PC-9 (cell line): ENCODE measurements at regions not wholly inside any gene's neighbourhood (a gene's known extent, or its start where the extent isn't known, plus 50 kb on each side); places are given as distances from the start of the nearest gene placed in this dataset.

Experiments used
- BruUV-seq: library from RNA; stranded (reverse); fragments of 400-500 nt; replicated peaks from 2 replicates; lab custom pipeline; 2021; lab: Mats Ljungman, UMichigan
- CTCF ChIA-PET: fragments of 300-600 bp; sonication (Branson Sonifier 250); formaldehyde crosslinking; loops from one replicate; lab custom pipeline; 2022; ENCODE audit warnings: antibody characterized with exemption; lab: Charles Lee
- POLR2A ChIA-PET: fragments of 300-600 bp; sonication (Branson Sonifier 250); formaldehyde crosslinking; loops from one replicate; lab custom pipeline; 2022; ENCODE audit warnings: antibody characterized with exemption; ENCODE audit not compliant: unreplicated experiment; lab: Charles Lee
- DNase-seq, 2 experiments: peaks; one replicate each; pipeline versions ENCODE4 v3.0.0 to v3.0.0-alpha.2; 2015 to 2022; ENCODE audit warnings: mixed read lengths in 1 of 2
- H2AFZ ChIP-seq: fragments of 200-600 bp; sonication (generic); 2 replicates; pipeline ENCODE4 v1.8.1; 2017; ENCODE audit warnings: antibody characterized with exemption
- H3F3A ChIP-seq: fragments of 200-600 bp; sonication (generic); 2 replicates; pipeline ENCODE4 v1.8.1; 2017; ENCODE audit warnings: antibody characterized with exemption, mild to moderate bottlenecking, low read depth; ENCODE audit not compliant: insufficient read depth
- H3K27ac ChIP-seq: fragments of 200-600 bp; sonication (generic); 2 replicates; pipeline ENCODE4 v1.6.1; 2016; ENCODE audit warnings: mixed run types
- H3K27me3 ChIP-seq: fragments of 200-600 bp; sonication (generic); 2 replicates; pipeline ENCODE4 v1.6.1; 2016; ENCODE audit warnings: low read depth, mixed run types; ENCODE audit not compliant: insufficient read depth
- H3K36me3 ChIP-seq: fragments of 200-600 bp; sonication (generic); 2 replicates; pipeline ENCODE4 v1.6.1; 2016; ENCODE audit warnings: low read depth, mixed run types
- H3K4me1 ChIP-seq: fragments of 200-600 bp; sonication (generic); replicated peaks from 2 replicates; pipeline ENCODE4 v1.6.1; 2016; ENCODE audit warnings: mixed run types; ENCODE audit not compliant: insufficient read depth
- H3K4me2 ChIP-seq: fragments of 200-600 bp; sonication (generic); 2 replicates; pipeline ENCODE4 v1.6.1; 2017; ENCODE audit warnings: mixed run types
- H3K4me3 ChIP-seq: fragments of 200-600 bp; sonication (generic); 2 replicates; pipeline ENCODE4 v1.6.1; 2016; ENCODE audit warnings: mixed run types
- H3K79me2 ChIP-seq: fragments of 200-600 bp; sonication (generic); 2 replicates; pipeline ENCODE4 v1.6.1; 2017; ENCODE audit warnings: low read depth, mixed run types
- H3K9me2 ChIP-seq: fragments of 200-600 bp; sonication (generic); 2 replicates; pipeline ENCODE4 v1.8.1; 2017; ENCODE audit warnings: mild to moderate bottlenecking; ENCODE audit not compliant: insufficient read depth
- H3K9me3 ChIP-seq: fragments of 200-600 bp; sonication (generic); 2 replicates; pipeline ENCODE4 v1.8.1; 2016; ENCODE audit warnings: low read depth; ENCODE audit not compliant: insufficient read depth
- H4K20me1 ChIP-seq: fragments of 200-600 bp; sonication (generic); 2 replicates; pipeline ENCODE4 v1.8.1; 2017; ENCODE audit not compliant: insufficient read depth
- EZH2 ChIP-seq: fragments of 200-600 bp; sonication (generic); IDR thresholded peaks from 2 replicates; pipeline ENCODE4 v1.8.0; 2017; ENCODE audit warnings: antibody characterized with exemption, low read depth
- intact Hi-C: fragments of 100-400 bp; cut with micrococcal nuclease; formaldehyde crosslinking; loops from one replicate; pipeline ENCODE4 v1.10.0; 2022; ENCODE audit not compliant: unreplicated experiment
- TF ChIP-seq, protein P1 (sequence below): fragments of 200-600 bp; sonication (generic); conservative IDR thresholded peaks from 2 replicates; pipeline ENCODE4 v1.6.1; 2017; ENCODE audit warnings: mixed run types, antibody characterized with exemption, mild to moderate bottlenecking, moderate library complexity

DNA sequence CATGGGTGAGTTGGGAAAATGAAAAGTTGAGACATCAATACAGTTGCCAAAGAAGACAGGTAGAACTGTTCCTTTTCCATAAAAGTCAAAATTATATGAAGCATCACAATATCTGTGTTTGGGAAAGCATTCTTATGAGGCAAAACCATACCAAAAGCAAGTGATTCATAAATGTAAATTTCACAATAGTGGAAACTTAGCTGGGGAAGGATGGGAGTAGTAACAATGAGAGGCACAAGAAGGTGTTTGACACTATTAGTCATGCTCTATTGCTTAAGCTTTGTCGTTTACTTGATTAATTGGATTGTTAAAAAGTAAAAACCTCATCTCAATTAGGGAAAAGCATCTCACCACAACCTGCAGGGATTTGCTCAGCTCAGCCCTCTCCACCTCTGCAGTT is 240.2 kb downstream of the C7orf25 start:
- TF ChIP-seq, protein P1, sequence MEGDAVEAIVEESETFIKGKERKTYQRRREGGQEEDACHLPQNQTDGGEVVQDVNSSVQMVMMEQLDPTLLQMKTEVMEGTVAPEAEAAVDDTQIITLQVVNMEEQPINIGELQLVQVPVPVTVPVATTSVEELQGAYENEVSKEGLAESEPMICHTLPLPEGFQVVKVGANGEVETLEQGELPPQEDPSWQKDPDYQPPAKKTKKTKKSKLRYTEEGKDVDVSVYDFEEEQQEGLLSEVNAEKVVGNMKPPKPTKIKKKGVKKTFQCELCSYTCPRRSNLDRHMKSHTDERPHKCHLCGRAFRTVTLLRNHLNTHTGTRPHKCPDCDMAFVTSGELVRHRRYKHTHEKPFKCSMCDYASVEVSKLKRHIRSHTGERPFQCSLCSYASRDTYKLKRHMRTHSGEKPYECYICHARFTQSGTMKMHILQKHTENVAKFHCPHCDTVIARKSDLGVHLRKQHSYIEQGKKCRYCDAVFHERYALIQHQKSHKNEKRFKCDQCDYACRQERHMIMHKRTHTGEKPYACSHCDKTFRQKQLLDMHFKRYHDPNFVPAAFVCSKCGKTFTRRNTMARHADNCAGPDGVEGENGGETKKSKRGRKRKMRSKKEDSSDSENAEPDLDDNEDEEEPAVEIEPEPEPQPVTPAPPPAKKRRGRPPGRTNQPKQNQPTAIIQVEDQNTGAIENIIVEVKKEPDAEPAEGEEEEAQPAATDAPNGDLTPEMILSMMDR, result no peak
- H3F3A ChIP-seq, result no peaks in the 10 kb centered on the region
- intact Hi-C loops, result no loop called here
- POLR2A ChIA-PET, result no interaction called here
- no peaks in the 10 kb centered on the region for H3K27me3 ChIP-seq
- no peaks in the 10 kb centered on the region for H3K79me2 ChIP-seq
- CTCF ChIA-PET, result no interaction called here
- no peaks in the 10 kb centered on the region for H3K36me3 ChIP-seq
- no peak overlapping the region for H3K4me3 ChIP-seq
- no TSS peak for BruUV-seq
- H2AFZ ChIP-seq, result no peak overlapping the region
- no peaks in the 10 kb centered on the region for H4K20me1 ChIP-seq
- no peak overlapping the region for H3K27ac ChIP-seq
- H3K9me2 ChIP-seq, result no peaks in the 10 kb centered on the region
- H3K9me3 ChIP-seq, result no peaks in the 10 kb centered on the region
- no peak overlapping the region for H3K4me2 ChIP-seq
- H3K4me1 ChIP-seq, result no peaks in the 10 kb centered on the region
- no peak for DNase-seq

DNA sequence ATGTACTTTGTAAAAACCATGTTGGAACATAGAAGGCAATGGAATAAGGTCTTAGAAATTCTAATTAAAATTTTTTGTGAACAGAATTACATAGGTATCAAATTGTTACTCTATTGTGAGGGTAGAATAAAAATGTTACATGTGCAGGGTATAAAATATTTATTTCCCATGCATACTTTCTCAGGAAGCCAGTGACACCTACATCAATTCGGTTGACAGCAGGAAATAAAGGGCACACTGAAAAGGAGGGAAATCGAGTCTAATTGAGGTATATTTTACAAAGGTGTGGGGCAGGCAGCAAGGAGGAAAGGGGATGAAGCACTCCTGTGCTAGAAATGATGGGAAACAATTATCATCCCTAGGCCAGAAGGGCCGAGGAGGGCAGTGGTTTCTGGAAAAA is 244.9 kb downstream of the C7orf25 start:
- Histone ChIP-seq H3K9me2 (no peaks in the 10 kb centered on the region), H3K79me2 (no peaks in the 10 kb centered on the region), H3K4me1 (no peaks in the 10 kb centered on the region), H4K20me1 (no peaks in the 10 kb centered on the region), H3F3A (no peaks in the 10 kb centered on the region), H3K4me2 (no peak overlapping the region), H3K4me3 (no peak overlapping the region), H2AFZ (no peak overlapping the region), H3K27me3 (no peaks in the 10 kb centered on the region), H3K36me3 (no peaks in the 10 kb centered on the region), H3K9me3 (peaks cover under 1% of the 10 kb centered on the region; the same call in 1 of the 2 replicates), H3K27ac (no peak overlapping the region)
- CTCF ChIA-PET, result no interaction called here
- no peak for TF ChIP-seq EZH2
- TF ChIP-seq, protein P1, result no peak
- BruUV-seq, result no TSS peak
- intact Hi-C loops, result no loop called here
- POLR2A ChIA-PET, result no interaction called here
- DNase-seq, result no peak

DNA sequence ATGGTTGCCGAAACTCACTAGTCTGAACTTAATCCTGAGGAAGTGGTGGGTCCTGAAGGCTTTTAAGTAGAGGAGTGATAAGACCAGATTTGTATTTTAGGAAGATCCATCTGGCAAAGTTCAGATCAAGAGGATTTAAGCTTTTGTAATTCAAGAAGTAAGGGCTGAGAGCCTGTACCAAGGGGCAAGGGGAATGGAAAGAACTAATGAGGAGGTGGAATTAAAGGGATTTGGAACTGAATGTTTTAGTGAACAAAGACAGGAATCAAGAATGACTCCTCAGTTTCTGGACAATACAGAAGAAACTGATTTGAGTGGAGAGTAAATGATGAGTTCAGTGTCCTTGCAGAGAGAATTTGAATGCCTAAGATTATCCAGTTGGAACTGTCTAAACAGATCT is 249.0 kb downstream of the C7orf25 start:
- H4K20me1 ChIP-seq, result no peaks in the 10 kb centered on the region
- TF ChIP-seq, protein P1, result no peak
- no peak for TF ChIP-seq EZH2
- no peak for DNase-seq
- H2AFZ ChIP-seq, result no peak overlapping the region
- no peak overlapping the region for H3K4me3 ChIP-seq
- BruUV-seq, result no TSS peak
- H3F3A ChIP-seq, result no peaks in the 10 kb centered on the region
- peaks cover 8% of the 10 kb centered on the region; the same call in 1 of the 2 replicates for H3K9me3 ChIP-seq
- ChIA-PET POLR2A (no interaction called here), CTCF (no interaction called here)
- no peak overlapping the region for H3K27ac ChIP-seq
- H3K27me3 ChIP-seq, result no peaks in the 10 kb centered on the region
- no peaks in the 10 kb centered on the region for H3K9me2 ChIP-seq
- no peaks in the 10 kb centered on the region for H3K4me1 ChIP-seq
- H3K36me3 ChIP-seq, result no peaks in the 10 kb centered on the region
- intact Hi-C loops, result no loop called here
- H3K4me2 ChIP-seq, result no peak overlapping the region
- no peaks in the 10 kb centered on the region for H3K79me2 ChIP-seq
